ENCODE measurements at regions not wholly inside any gene's neighbourhood (a gene's known extent, or its start where the extent isn't known, plus 50 kb on each side); places are given as distances from the start of the nearest gene placed in this dataset.

GRCh38 chr1:57627612-57628011, 203.8 kb upstream of the DAB1 start:
- TF ChIP-seq, protein P1, sequence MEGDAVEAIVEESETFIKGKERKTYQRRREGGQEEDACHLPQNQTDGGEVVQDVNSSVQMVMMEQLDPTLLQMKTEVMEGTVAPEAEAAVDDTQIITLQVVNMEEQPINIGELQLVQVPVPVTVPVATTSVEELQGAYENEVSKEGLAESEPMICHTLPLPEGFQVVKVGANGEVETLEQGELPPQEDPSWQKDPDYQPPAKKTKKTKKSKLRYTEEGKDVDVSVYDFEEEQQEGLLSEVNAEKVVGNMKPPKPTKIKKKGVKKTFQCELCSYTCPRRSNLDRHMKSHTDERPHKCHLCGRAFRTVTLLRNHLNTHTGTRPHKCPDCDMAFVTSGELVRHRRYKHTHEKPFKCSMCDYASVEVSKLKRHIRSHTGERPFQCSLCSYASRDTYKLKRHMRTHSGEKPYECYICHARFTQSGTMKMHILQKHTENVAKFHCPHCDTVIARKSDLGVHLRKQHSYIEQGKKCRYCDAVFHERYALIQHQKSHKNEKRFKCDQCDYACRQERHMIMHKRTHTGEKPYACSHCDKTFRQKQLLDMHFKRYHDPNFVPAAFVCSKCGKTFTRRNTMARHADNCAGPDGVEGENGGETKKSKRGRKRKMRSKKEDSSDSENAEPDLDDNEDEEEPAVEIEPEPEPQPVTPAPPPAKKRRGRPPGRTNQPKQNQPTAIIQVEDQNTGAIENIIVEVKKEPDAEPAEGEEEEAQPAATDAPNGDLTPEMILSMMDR (IDR thresholded peaks at IDR 0.05), result no peak
- no peak for TF ChIP-seq POLR2A (IDR thresholded peaks at IDR 0.05)

Measured in vagina (tissue), 2 donors.